ENCODE measurements at regions not wholly inside any gene's neighbourhood (a gene's known extent, or its start where the extent isn't known, plus 50 kb on each side); places are given as distances from the start of the nearest gene placed in this dataset.

DNA sequence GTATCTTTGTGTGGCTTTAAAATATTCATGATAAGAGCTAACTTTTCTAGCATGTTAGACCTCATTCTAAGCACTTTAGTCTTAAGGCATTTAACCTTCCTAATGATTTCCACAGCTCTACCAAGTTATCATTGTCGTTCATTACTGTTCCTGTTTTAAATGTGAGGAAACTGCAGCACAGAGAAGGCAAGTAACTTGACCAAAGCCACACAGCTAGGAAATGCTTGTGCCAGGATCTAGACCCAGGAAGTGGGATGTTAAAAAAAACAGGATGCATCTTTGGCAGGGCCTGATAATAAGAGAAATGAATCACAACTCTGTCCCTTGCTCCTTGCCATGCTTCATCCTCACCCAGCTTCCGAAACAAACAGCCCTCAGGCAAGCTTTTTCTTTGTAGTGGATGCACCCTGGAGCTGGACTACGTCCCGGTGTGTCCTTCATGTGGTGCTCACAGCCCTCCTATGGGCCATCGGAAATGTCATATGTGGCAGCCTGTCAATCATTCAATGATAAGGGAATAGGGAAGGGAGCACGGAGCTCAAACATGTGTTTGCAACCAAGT, 196.9 kb upstream of the RREB1 start:
- TF ChIP-seq, protein P1, sequence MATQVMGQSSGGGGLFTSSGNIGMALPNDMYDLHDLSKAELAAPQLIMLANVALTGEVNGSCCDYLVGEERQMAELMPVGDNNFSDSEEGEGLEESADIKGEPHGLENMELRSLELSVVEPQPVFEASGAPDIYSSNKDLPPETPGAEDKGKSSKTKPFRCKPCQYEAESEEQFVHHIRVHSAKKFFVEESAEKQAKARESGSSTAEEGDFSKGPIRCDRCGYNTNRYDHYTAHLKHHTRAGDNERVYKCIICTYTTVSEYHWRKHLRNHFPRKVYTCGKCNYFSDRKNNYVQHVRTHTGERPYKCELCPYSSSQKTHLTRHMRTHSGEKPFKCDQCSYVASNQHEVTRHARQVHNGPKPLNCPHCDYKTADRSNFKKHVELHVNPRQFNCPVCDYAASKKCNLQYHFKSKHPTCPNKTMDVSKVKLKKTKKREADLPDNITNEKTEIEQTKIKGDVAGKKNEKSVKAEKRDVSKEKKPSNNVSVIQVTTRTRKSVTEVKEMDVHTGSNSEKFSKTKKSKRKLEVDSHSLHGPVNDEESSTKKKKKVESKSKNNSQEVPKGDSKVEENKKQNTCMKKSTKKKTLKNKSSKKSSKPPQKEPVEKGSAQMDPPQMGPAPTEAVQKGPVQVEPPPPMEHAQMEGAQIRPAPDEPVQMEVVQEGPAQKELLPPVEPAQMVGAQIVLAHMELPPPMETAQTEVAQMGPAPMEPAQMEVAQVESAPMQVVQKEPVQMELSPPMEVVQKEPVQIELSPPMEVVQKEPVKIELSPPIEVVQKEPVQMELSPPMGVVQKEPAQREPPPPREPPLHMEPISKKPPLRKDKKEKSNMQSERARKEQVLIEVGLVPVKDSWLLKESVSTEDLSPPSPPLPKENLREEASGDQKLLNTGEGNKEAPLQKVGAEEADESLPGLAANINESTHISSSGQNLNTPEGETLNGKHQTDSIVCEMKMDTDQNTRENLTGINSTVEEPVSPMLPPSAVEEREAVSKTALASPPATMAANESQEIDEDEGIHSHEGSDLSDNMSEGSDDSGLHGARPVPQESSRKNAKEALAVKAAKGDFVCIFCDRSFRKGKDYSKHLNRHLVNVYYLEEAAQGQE (IDR thresholded peaks at IDR 0.05; ENCODE audit: insufficient read depth in 1 of 2, low read depth in 2 of 2, low read length in 2 of 2): no peak
- no peak for TF ChIP-seq TAF1 (IDR thresholded peaks at IDR 0.05; ENCODE audit: borderline replicate concordance, insufficient read depth, low read length)
- no peak for TF ChIP-seq FOXP2 (optimal IDR thresholded peaks at IDR 0.05; ENCODE audit: borderline replicate concordance, extremely low read depth, extremely low read length, insufficient read depth)
- no peak for TF ChIP-seq SIN3A (IDR thresholded peaks at IDR 0.05; ENCODE audit: borderline replicate concordance, insufficient read depth, low read length)
- no peak for TF ChIP-seq POLR2AphosphoS5 (IDR thresholded peaks at IDR 0.05; ENCODE audit: low read depth, low read length)

DNA sequence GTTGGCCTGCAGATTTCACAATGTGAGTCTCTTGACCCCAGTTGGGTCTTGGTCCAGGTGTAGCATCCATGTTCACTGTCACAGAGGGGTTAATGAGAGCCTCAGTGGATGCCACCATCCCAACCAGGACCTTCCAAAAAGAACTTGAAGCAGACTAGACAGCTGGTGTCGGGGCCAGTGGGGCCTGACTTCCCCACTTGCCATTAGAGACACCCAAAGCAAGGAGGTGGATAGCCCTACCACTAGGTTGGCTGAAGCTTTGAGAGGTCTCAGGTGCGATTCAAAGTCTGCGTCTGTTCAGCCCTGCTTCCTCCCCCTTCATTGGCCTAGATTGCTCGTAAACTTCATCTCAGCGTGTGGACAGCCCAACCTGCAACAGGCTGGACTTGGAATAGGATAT, 196.4 kb upstream of the RREB1 start:
- TF ChIP-seq TAF1 (IDR thresholded peaks at IDR 0.05; ENCODE audit: borderline replicate concordance, insufficient read depth, low read length) (no peak), FOXP2 (optimal IDR thresholded peaks at IDR 0.05; ENCODE audit: borderline replicate concordance, extremely low read depth, extremely low read length, insufficient read depth) (no peak), SIN3A (IDR thresholded peaks at IDR 0.05; ENCODE audit: borderline replicate concordance, insufficient read depth, low read length) (no peak), POLR2AphosphoS5 (IDR thresholded peaks at IDR 0.05; ENCODE audit: low read depth, low read length) (no peak)
- TF ChIP-seq, protein P1 (IDR thresholded peaks at IDR 0.05; ENCODE audit: insufficient read depth in 1 of 2, low read depth in 2 of 2, low read length in 2 of 2): no peak

DNA sequence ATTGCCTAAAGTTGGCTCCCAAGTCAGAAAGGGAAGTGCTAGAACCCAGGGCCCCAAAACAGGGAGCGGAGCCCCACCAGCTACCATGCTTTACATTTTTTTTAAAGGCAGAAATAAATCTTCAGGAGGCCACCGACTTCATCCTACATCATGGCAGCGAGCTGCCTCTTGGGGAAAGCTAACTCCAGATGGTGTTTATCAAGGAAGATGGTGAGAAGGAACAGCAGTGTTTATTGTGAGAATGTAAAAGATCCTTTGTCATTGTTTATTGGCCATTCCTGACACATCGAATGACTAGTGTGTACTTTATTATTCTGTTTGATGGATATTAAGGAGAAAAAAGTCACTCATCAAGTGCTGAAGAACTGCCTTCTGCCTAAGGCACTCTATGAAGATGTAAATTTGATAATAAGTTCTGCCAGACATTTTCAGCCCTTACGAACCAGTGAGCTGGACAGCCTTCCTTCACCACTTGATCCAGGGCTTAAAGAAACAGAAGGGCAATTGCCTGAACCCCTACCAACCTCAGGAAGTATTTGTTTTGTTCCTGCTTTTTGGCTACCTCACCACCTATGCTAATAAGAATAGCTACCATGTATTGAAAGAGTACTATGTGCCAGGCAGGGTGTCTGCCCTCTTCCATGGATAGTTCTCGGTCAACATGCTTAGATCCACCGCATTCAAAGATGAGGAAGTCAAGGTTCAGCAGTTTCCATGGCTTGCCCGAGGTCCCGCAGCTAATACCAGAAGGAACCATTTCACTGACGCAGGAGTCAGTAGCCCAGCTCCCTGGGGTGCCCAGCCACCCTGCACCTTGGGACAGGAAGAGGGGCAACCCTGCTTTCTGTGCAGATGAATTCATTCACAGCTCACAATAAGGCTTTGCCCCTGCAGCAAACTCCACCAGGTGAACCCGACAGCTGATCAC, 194.7 kb upstream of the RREB1 start:
- TF ChIP-seq, protein P1 (IDR thresholded peaks at IDR 0.05; ENCODE audit: insufficient read depth in 1 of 2, low read depth in 2 of 2, low read length in 2 of 2): no peak

DNA sequence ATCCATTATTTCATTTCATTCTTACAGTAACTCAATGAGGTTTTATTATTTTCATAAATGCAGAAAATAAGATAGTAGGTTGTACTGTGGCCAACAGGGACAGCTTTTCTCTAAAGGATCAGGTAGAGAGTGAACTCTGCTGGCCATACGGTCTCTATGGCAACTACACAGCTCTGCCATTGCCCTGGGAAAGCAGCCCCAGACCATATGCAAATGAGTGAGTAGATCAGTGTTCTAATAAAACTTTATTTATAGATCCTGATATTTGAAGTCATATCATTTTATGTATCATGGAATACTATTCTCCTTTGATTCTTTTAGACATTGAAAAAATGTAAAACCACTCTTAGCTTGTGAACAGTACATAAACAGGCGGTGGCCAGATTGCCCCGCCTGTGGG, 192.5 kb upstream of the RREB1 start:
- no peak for TF ChIP-seq FOXP2 (optimal IDR thresholded peaks at IDR 0.05; ENCODE audit: borderline replicate concordance, extremely low read depth, extremely low read length, insufficient read depth)
- TF ChIP-seq SIN3A (IDR thresholded peaks at IDR 0.05; ENCODE audit: borderline replicate concordance, insufficient read depth, low read length): no peak
- TF ChIP-seq, protein P1 (IDR thresholded peaks at IDR 0.05; ENCODE audit: insufficient read depth in 1 of 2, low read depth in 2 of 2, low read length in 2 of 2): no peak
- TF ChIP-seq TAF1 (IDR thresholded peaks at IDR 0.05; ENCODE audit: borderline replicate concordance, insufficient read depth, low read length): no peak
- TF ChIP-seq POLR2AphosphoS5 (IDR thresholded peaks at IDR 0.05; ENCODE audit: low read depth, low read length): no peak
